T-helper 1 cell treated with Interleukin-12 subunit alpha and Interleukin-12 subunit beta and Interleukin-4 antibody, amounts not matched to agents 30 ng/mL and 1 ng/mL, for 36 hours (primary cell): ENCODE measurements at regions not wholly inside any gene's neighbourhood (a gene's known extent, or its start where the extent isn't known, plus 50 kb on each side); places are given as distances from the start of the nearest gene placed in this dataset.

Experiments
- intact Hi-C: fragments of 100-400 bp; cut with micrococcal nuclease; formaldehyde crosslinking; loops from one replicate; pipeline ENCODE4 v1.15.1; 2024

DNA sequence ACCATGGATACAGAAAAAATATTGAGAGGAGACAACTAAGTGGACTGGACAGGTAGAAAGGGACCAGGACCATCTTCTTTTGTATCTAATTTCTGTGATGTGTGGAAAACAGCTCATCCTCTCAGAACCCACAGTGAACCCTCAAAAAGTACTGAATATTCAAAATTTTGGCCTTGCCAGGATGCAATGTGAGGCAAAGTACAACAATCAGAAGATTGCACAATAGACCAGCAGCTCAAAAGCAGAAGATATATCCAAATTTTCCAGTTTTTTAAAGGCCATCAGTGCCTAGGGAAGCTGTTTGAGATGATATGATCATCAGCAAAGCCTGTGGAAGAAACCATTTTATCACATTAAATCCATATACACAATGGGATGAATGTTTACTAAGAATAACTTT is 973.3 kb upstream of the MIR17HG start:
- intact Hi-C loops, result no loop called here

DNA sequence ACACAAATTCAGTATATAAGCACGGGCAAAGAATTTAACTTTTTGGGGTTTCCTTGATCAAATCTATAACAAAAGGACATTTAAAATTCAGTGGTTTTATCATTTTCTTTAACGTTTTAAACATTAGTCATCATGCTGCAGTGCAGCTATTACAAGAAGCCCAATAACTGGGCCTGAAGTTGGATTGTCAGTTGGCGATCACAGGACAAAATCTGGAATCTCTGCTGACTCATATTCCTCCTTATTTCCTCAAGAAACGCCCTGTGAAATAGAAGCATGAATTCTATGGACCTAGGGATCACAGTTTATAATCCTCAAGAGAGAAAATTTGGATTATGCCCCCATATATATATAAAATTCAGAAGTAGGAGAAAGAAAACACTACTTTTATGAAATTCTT is 971.6 kb upstream of the MIR17HG start:
- intact Hi-C loops, result no loop called here

DNA sequence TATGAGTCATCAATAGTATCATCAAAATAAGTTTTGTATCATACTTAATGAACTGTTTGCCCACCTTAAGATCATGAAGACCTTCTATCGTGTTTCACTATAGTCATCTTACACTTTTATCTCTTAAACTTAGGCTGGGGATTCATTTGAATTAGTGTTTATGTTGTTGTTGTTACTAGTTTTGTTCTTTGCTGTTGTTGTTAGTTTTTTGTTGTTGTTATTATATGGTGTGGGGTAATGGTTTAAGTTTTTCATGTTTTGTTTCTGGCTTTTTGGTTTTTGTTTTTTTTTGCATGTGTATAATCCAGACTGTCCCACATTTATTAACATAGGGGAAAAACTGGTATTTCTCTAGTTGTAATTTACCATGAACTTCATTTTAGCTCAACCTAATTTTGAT is 965.1 kb upstream of the MIR17HG start:
- intact Hi-C loops, result no loop called here

GRCh38 chr13:90385781-90386489 is 961.6 kb upstream of the MIR17HG start:
- intact Hi-C loops, result no loop called here

DNA sequence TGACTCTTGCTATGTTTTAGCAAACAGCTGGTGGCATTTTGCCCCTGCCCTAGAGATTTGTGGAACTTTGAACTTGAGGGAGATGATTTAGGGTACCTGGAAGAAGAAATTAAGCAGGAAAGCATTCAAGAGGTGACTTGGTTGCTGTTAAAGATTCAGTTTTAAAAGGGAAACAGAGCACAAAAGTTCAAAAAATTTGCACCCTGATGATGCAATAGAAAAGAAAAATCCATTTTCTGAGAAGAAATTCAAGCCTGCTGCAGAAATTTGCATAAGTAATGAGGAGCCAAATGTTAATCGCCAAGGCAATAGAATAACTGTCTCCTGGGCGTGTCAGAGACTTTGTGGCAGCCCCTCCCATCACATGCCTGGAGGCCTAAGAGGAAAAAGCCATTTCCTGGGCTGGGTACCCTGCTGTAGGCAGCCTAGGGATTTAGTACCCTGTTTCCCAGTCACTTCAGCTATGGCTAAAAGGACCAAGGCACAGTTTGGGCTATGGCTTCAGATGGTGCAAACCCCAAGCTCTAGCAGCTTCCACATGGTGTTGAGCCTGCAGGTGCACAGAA is 958.5 kb upstream of the MIR17HG start:
- intact Hi-C loops, result no loop called here

DNA sequence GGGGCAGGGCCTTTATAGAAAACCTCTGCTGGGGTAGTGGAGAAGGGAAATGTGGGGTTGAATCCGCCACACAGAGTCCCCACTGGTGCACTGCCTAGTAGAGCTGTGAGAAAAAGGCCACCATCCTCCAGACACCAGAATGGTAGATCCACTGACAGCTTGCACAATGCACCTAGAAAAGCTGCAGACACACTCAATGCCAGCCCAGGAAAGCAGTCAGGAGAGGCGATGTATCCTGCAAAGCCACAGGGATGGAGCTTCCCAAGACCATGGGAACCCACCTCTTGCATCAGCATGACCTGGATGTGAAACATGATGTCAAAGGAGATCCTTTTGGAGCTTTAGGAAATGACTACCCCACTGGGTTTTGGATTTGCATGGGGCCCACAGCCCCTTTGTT is 958.0 kb upstream of the MIR17HG start:
- intact Hi-C loops, result no loop called here

- intact Hi-C loops, result no loop called here
Observed at GRCh38 chr13:90393408-90393807, 954.1 kb upstream of the MIR17HG start.

- intact Hi-C loops, result no loop called here
Observed at GRCh38 chr13:90395348-90395747, 952.1 kb upstream of the MIR17HG start.

GRCh38 chr13:90395846-90396245 is 951.6 kb upstream of the MIR17HG start:
- intact Hi-C loops, result no loop called here

GRCh38 chr13:90396266-90396665 is 951.2 kb upstream of the MIR17HG start:
- intact Hi-C loops, result no loop called here

DNA sequence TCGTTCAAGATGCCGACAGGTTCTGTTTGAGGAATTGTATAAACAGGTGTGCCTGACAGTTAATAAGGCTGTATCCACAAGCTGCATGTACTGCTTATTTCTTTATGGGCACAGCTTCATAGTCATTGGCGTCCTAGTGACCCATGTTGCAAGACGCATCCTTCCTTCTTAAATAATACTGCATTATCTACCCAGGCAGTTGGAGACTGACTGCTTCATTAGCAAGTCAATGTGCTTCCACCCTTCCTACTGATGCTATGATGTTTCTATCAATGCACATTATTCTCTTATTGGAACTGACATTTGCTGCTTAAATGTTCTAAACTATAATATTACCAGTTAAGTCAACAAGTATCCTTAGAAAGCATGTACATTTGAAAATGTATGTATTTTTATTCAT is 950.0 kb upstream of the MIR17HG start:
- intact Hi-C loops, result no loop called here

GRCh38 chr13:90400372-90400771 is 947.1 kb upstream of the MIR17HG start:
- intact Hi-C loops, result no loop called here

GRCh38 chr13:90401150-90401549 is 946.3 kb upstream of the MIR17HG start:
- intact Hi-C loops, result no loop called here

DNA sequence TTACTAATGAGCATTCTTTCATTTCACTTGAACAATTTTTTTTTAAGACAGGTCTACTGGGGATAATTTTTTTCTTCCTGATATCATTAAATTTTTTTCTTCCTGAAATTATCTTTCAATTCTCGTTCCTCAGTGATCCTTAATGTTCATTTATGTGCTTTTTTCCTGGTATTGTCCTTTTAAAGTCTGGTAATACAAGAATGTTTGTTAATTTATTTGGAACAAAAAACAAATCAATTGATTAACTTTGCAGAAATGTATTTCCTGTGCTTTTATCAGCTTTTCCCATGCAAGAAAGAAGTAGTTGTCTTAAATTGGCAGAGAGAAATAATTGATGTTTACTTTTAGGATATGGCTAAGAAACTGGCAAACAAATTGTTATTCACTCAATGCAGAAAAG is 945.4 kb upstream of the MIR17HG start:
- intact Hi-C loops, result no loop called here

DNA sequence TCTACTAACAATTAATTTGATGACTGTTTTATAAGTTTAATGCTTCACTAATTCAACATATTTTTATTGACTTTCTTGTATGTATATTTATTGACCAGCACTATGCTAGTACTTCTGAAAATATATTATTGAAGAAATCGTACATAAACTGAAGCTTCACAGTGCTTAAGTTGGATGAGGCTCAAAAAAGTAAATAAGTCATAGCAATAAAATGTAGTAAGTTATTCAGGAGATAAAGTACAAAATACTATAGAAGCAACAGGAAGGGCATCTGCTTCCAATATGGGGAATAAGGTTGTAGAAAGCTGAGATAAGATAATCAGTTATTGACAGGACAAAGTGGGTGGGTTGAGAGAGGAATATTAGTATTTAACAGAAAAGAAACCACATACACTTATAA is 944.9 kb upstream of the MIR17HG start:
- intact Hi-C loops, result no loop called here

GRCh38 chr13:90403330-90404082 is 944.0 kb upstream of the MIR17HG start:
- intact Hi-C loops, result no loop called here

- intact Hi-C loops, result no loop called here
Observed at GRCh38 chr13:90405301-90405700, 942.2 kb upstream of the MIR17HG start.

DNA sequence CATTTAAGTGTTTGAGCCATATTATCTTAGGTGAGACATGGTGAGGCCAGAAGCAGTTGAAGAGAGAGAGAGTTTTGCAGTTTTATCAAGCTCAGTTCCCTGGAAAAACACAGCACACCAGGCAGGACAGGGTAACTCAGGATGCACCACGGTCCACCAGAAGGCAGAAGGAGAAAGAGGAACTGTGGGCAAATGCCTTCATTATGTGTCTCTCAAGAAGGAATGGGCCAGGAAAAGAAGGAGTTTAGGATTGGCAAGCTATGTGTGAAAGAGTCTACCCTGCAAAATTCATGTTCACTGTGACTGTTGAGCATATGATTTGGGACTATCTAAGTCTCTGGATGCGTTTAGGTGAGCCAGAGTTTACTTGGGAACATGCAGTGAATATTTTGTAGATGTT is 934.5 kb upstream of the MIR17HG start:
- intact Hi-C loops, result no loop called here

DNA sequence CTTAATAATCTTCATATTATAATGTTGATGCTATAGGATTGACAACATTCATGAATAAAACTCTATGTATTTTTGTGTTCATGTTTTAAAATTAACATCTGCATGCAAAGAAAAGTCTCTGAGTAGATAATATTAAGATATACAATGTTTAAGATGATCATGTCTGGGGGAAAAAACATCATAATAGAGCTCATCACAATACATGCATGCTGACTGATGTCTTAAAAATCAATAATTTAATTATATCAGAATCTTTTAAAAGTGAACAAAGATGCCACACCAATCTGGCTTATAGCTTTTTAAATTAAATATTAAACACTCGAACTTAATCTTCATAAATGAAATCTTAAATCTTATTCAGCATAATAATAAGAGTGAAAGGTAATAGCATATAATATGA is 933.9 kb upstream of the MIR17HG start:
- intact Hi-C loops, result no loop called here

GRCh38 chr13:90414691-90415596 is 932.5 kb upstream of the MIR17HG start:
- intact Hi-C loops, result no loop called here

- intact Hi-C loops, result no loop called here
Observed at GRCh38 chr13:90415902-90416301, 931.6 kb upstream of the MIR17HG start.

DNA sequence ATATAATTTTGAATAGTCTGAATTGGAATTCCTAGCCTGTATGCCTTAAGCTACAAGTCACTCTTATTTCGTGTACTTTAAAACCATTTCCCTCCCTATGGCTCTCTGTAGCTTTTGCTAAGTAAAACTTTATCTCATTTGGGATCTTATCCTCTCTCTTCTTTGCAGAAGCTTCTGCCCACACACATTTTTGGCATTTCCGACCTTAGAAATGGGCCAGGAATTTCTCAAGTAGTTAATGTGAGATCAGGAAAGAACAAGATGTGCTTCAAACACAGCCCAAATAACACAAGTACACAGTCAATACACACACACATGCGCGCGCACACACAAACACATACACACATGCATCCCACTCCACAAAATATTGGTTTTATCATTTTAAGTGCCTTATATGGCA is 931.0 kb upstream of the MIR17HG start:
- intact Hi-C loops, result no loop called here
